B cell (primary cell): ENCODE measurements at regions not wholly inside any gene's neighbourhood (a gene's known extent, or its start where the extent isn't known, plus 50 kb on each side); places are given as distances from the start of the nearest gene placed in this dataset.

Experiments used
- CTCF ChIP-seq: fragments of 200-600 bp; IDR thresholded peaks from one replicate; pipeline ENCODE4 v1.8.0; 2022; ENCODE audit warnings: antibody characterized with exemption, mild to moderate bottlenecking
- EZH2 ChIP-seq: IDR thresholded peaks from 2 replicates; pipeline ENCODE4 v1.6.1; 2012; ENCODE audit warnings: borderline replicate concordance, low read depth, mild to moderate bottlenecking, moderate library complexity, low read length; ENCODE audit not compliant: insufficient read depth, poor library complexity, severe bottlenecking

GRCh38 chr9:79969393-79970145 is 397.8 kb downstream of the TLE4 start:
- no peak for TF ChIP-seq CTCF
- no peak for TF ChIP-seq EZH2
